OCI-LY7 (cell line): ENCODE measurements at regions not wholly inside any gene's neighbourhood (a gene's known extent, or its start where the extent isn't known, plus 50 kb on each side); places are given as distances from the start of the nearest gene placed in this dataset.

ENCODE experiments used
- BruUV-seq: library from RNA; stranded (reverse); fragments of 400-500 nt; replicated peaks from 2 replicates; lab custom pipeline; 2021; lab: Mats Ljungman, UMichigan
- CTCF ChIA-PET: fragments of 300-600 bp; sonication (Branson Sonifier 250); formaldehyde crosslinking; loops from one replicate; lab custom pipeline; 2022; ENCODE audit warnings: antibody characterized with exemption; ENCODE audit not compliant: unreplicated experiment; lab: Charles Lee
- POLR2A ChIA-PET: fragments of 300-600 bp; sonication (Branson Sonifier 250); formaldehyde crosslinking; loops from one replicate; lab custom pipeline; 2022; ENCODE audit warnings: antibody characterized with exemption; lab: Charles Lee
- DNase-seq: peaks from one replicate; pipeline ENCODE4 v3.0.0-alpha.2; 2015; ENCODE audit warnings: low spot score
- H2AFZ ChIP-seq: fragments of 200-600 bp; sonication (generic), shearing (Covaris generic); 2 replicates; pipeline ENCODE4 v1.6.1; 2014; ENCODE audit warnings: mild to moderate bottlenecking, antibody characterized with exemption, low read length, moderate library complexity
- H3K27ac ChIP-seq: fragments of 200-600 bp; sonication (generic); 2 replicates; pipeline ENCODE4 v1.5.1; 2014; ENCODE audit warnings: mixed run types, low read depth, mild to moderate bottlenecking, moderate library complexity, low read length, inconsistent platforms; ENCODE audit not compliant: poor library complexity, severe bottlenecking
- H3K36me3 ChIP-seq: fragments of 200-600 bp; sonication (generic); 2 replicates; pipeline ENCODE4 v1.6.1; 2014; ENCODE audit warnings: mild to moderate bottlenecking, antibody characterized with exemption, low read length, moderate library complexity, mixed read lengths; ENCODE audit not compliant: insufficient read depth
- H3K4me1 ChIP-seq: fragments of 200-600 bp; sonication (generic); 2 replicates; pipeline ENCODE4 v1.5.1; 2014; ENCODE audit warnings: mild to moderate bottlenecking, low read length; ENCODE audit not compliant: insufficient read depth, poor library complexity, severe bottlenecking
- H3K4me2 ChIP-seq: fragments of 200-600 bp; sonication (generic); 2 replicates; pipeline ENCODE4 v1.6.1; 2014; ENCODE audit warnings: mild to moderate bottlenecking, low read length
- H3K4me3 ChIP-seq: fragments of 200-600 bp; sonication (generic); 2 replicates; pipeline ENCODE4 v1.5.1; 2014; ENCODE audit warnings: mild to moderate bottlenecking, low read depth, low read length; ENCODE audit not compliant: poor library complexity, severe bottlenecking
- H3K79me2 ChIP-seq: fragments of 200-600 bp; sonication (generic); 2 replicates; pipeline ENCODE4 v1.6.1; 2016; ENCODE audit warnings: low read depth, mild to moderate bottlenecking, low read length, moderate library complexity, mixed read lengths; ENCODE audit not compliant: insufficient read depth
- H3K9me2 ChIP-seq: fragments of 200-600 bp; sonication (generic); 2 replicates; pipeline ENCODE4 v1.6.1; 2016; ENCODE audit warnings: mild to moderate bottlenecking, low read length, mixed read lengths; ENCODE audit not compliant: insufficient read depth
- H3K9me3 ChIP-seq: fragments of 200-600 bp; sonication (generic); 2 replicates; pipeline ENCODE4 v1.6.1; 2014; ENCODE audit warnings: mild to moderate bottlenecking, mixed run types, low read length, mixed read lengths
- H4K20me1 ChIP-seq: fragments of 200-600 bp; sonication (generic); 2 replicates; pipeline ENCODE4 v1.6.1; 2014; ENCODE audit warnings: mild to moderate bottlenecking, antibody characterized with exemption, low read length, moderate library complexity, mixed read lengths; ENCODE audit not compliant: insufficient read depth
- EZH2phosphoT487 ChIP-seq: fragments of 200-600 bp; sonication (generic); IDR thresholded peaks from 2 replicates; pipeline ENCODE4 v1.6.1; 2018; ENCODE audit warnings: low read depth, borderline replicate concordance, mild to moderate bottlenecking, mixed run types, antibody characterized with exemption, low read length, moderate library complexity, mixed read lengths
- intact Hi-C: fragments of 100-400 bp; cut with micrococcal nuclease; formaldehyde crosslinking; loops from one replicate; pipeline ENCODE4 v1.10.0; 2022; ENCODE audit not compliant: unreplicated experiment
- TF ChIP-seq, protein P1 (sequence below): fragments of 200-600 bp; sonication (generic); conservative IDR thresholded peaks from 2 replicates; pipeline ENCODE4 v1.5.1; 2014; ENCODE audit warnings: mild to moderate bottlenecking, antibody characterized with exemption, low read length, moderate library complexity, mixed read lengths

DNA sequence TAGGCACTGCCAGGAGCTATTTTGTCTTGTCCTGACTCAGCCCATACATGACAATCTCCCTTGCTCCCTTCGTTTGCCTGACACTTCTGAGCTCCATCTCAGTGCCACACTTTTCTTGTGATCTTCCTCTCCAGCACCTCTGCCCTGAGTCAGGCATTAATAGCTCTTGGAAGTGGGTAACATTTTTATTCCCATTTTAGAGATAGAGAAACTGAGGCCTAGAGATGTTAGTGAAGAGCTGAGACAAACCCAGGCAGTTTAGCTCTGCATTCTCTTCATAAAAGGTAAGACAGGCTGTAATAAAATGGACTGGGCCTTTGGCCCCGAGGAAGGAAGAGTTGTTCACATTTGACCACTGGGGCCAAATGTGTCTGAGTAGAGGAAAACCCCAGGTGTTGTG, 167.4 kb downstream of the DHX35 start:
- TF ChIP-seq EZH2phosphoT487 = no peak
- TF ChIP-seq, protein P1, sequence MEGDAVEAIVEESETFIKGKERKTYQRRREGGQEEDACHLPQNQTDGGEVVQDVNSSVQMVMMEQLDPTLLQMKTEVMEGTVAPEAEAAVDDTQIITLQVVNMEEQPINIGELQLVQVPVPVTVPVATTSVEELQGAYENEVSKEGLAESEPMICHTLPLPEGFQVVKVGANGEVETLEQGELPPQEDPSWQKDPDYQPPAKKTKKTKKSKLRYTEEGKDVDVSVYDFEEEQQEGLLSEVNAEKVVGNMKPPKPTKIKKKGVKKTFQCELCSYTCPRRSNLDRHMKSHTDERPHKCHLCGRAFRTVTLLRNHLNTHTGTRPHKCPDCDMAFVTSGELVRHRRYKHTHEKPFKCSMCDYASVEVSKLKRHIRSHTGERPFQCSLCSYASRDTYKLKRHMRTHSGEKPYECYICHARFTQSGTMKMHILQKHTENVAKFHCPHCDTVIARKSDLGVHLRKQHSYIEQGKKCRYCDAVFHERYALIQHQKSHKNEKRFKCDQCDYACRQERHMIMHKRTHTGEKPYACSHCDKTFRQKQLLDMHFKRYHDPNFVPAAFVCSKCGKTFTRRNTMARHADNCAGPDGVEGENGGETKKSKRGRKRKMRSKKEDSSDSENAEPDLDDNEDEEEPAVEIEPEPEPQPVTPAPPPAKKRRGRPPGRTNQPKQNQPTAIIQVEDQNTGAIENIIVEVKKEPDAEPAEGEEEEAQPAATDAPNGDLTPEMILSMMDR = no peak
- no peaks in the 10 kb centered on the region for H3K36me3 ChIP-seq
- BruUV-seq = no TSS peak
- H2AFZ ChIP-seq = no peak overlapping the region
- no peaks in the 10 kb centered on the region for H3K9me3 ChIP-seq
- H3K27ac ChIP-seq = no peak overlapping the region
- no peaks in the 10 kb centered on the region for H3K4me1 ChIP-seq
- no peak overlapping the region for H3K4me2 ChIP-seq
- no peaks in the 10 kb centered on the region for H3K79me2 ChIP-seq
- no peak for DNase-seq
- no peaks in the 10 kb centered on the region for H4K20me1 ChIP-seq
- H3K9me2 ChIP-seq = no peaks in the 10 kb centered on the region
- intact Hi-C loops = no loop called here
- ChIA-PET CTCF (no interaction called here), POLR2A (no interaction called here)
- H3K4me3 ChIP-seq = no peak overlapping the region

- H3K36me3 ChIP-seq = no peaks in the 10 kb centered on the region
- H2AFZ ChIP-seq = no peak overlapping the region
- DNase-seq = no peak
- no peak overlapping the region for H3K27ac ChIP-seq
- no TSS peak for BruUV-seq
- H4K20me1 ChIP-seq = no peaks in the 10 kb centered on the region
- CTCF ChIA-PET = no interaction called here
- H3K9me2 ChIP-seq = no peaks in the 10 kb centered on the region
- no peaks in the 10 kb centered on the region for H3K79me2 ChIP-seq
- no peak overlapping the region for H3K4me2 ChIP-seq
- H3K4me1 ChIP-seq = no peaks in the 10 kb centered on the region
- intact Hi-C loops = no loop called here
- no peak overlapping the region for H3K4me3 ChIP-seq
- POLR2A ChIA-PET = no interaction called here
- H3K9me3 ChIP-seq = no peaks in the 10 kb centered on the region
- no peak for TF ChIP-seq EZH2phosphoT487
- TF ChIP-seq, protein P1 = no peak
Measured at GRCh38 chr20:39124064-39124463, 161.9 kb downstream of the DHX35 start.

GRCh38 chr20:39123185-39123557, 161.0 kb downstream of the DHX35 start:
- no peaks in the 10 kb centered on the region for H4K20me1 ChIP-seq
- H2AFZ ChIP-seq = no peak overlapping the region
- no peak for DNase-seq
- BruUV-seq = no TSS peak
- no peaks in the 10 kb centered on the region for H3K4me1 ChIP-seq
- no peak overlapping the region for H3K27ac ChIP-seq
- H3K4me2 ChIP-seq = no peak overlapping the region
- intact Hi-C loops = no loop called here
- ChIA-PET CTCF (no interaction called here), POLR2A (no interaction called here)
- no peaks in the 10 kb centered on the region for H3K36me3 ChIP-seq
- no peaks in the 10 kb centered on the region for H3K9me2 ChIP-seq
- no peaks in the 10 kb centered on the region for H3K79me2 ChIP-seq
- H3K9me3 ChIP-seq = no peaks in the 10 kb centered on the region
- H3K4me3 ChIP-seq = no peak overlapping the region
- no peak for TF ChIP-seq EZH2phosphoT487
- TF ChIP-seq, protein P1 = no peak
